Gastroesophageal sphincter (tissue), 4 donors: ENCODE measurements at regions not wholly inside any gene's neighbourhood (a gene's known extent, or its start where the extent isn't known, plus 50 kb on each side); places are given as distances from the start of the nearest gene placed in this dataset.

Experiments
- ATAC-seq: fragments of 150-250 bp; one replicate; pipeline ENCODE4 v1.9.1; 2016; ENCODE audit warnings: mild to moderate bottlenecking, moderate library complexity
- H3K27ac ChIP-seq, 4 donors: fragments of 200-600 bp; sonication (generic) in 3 of 4; 1 replicate in 3 of 4; 2 replicates in 1 of 4; pipeline ENCODE4 v1.5.1; 2016 to 2019
- H3K27me3 ChIP-seq: fragments of 200-600 bp; sonication (generic); one replicate; pipeline ENCODE4 v1.5.1; 2019
- H3K36me3 ChIP-seq, 2 donors: fragments of 200-600 bp; sonication (generic); one replicate each; pipeline ENCODE4 v1.5.1; 2019; ENCODE audit warnings: control low read depth in 1 of 2
- H3K4me1 ChIP-seq, 3 donors: fragments of 200-600 bp; sonication (generic); 1 replicate in 2 of 3; 2 replicates in 1 of 3; pipeline ENCODE4 v1.5.1; 2016 to 2019; ENCODE audit warnings: control low read depth in 2 of 3
- H3K4me3 ChIP-seq, 2 donors: fragments of 200-600 bp; sonication (generic); one replicate each; pipeline ENCODE4 v1.5.1; 2019; ENCODE audit warnings: mild to moderate bottlenecking in 1 of 2, moderate library complexity in 1 of 2
- H3K9me3 ChIP-seq, 3 donors: fragments of 200-600 bp; sonication (generic); one replicate each; pipeline ENCODE4 v1.5.1; 2017 to 2019; ENCODE audit warnings: control low read depth in 2 of 3
- CTCF ChIP-seq, 4 experiments: fragments of 200-600 bp in 2 of 4; fragments of 450-650 bp in 2 of 4; sonication (generic) in 1 of 4; IDR thresholded peaks; one replicate each; pipeline ENCODE4 v1.5.1; 2017 to 2019; ENCODE audit warnings: antibody characterized with exemption in 4 of 4, mild to moderate bottlenecking in 2 of 4, moderate library complexity in 2 of 4
- EP300 ChIP-seq: sonication (generic); formaldehyde crosslinking; IDR thresholded peaks from one replicate; pipeline ENCODE4 v1.6.1; 2017; ENCODE audit warnings: antibody characterized with exemption, mild to moderate bottlenecking
- POLR2A ChIP-seq, 2 donors: fragments of 450-650 bp; IDR thresholded peaks; one replicate each; pipeline ENCODE4 v1.6.1; 2017; ENCODE audit warnings: antibody characterized with exemption in 2 of 2, mild to moderate bottlenecking in 2 of 2, moderate library complexity in 1 of 2
- POLR2AphosphoS5 ChIP-seq: sonication (generic); formaldehyde crosslinking; IDR thresholded peaks from one replicate; pipeline ENCODE4 v1.6.1; 2017; ENCODE audit warnings: antibody characterized with exemption
- WGBS, 2 donors: methylation state at CpG; one replicate each; pipeline ENCODE4 v1.1.5; 2018; ENCODE audit warnings: low coverage in 1 of 2; 5-methylcytosine and 5-hydroxymethylcytosine counted together

GRCh38 chr4:32427566-32427965 is 1707.4 kb downstream of the PCDH7 start:
- 40 to 45% methylated on average over 7 of the region's 7 CpGs for WGBS, 2 donors
- H3K4me1 ChIP-seq, result no peaks in the 10 kb centered on the region
- H3K36me3 ChIP-seq, result no peaks in the 10 kb centered on the region
- H3K27ac ChIP-seq, result no peak overlapping the region
- ATAC-seq, result no peak
- TF ChIP-seq CTCF (IDR thresholded peaks at IDR 0.05) (no peak), EP300 (no peak), POLR2AphosphoS5 (no peak), POLR2A (IDR thresholded peaks at IDR 0.05) (no peak)
- peaks cover 0 to 16% (median 0%) of the 10 kb centered on the region in 3 donors for H3K9me3 ChIP-seq
- no peaks in the 10 kb centered on the region for H3K27me3 ChIP-seq
- no peak overlapping the region for H3K4me3 ChIP-seq

GRCh38 chr4:32429151-32429550 is 1709.0 kb downstream of the PCDH7 start:
- 35 to 51% methylated on average over 2 of the region's 2 CpGs for WGBS, 2 donors
- no peaks in the 10 kb centered on the region for H3K27me3 ChIP-seq

GRCh38 chr4:32435308-32435707 is 1715.1 kb downstream of the PCDH7 start:
- Histone ChIP-seq H3K9me3 (no peaks in the 10 kb centered on the region), H3K27me3 (no peaks in the 10 kb centered on the region), H3K27ac (no peak overlapping the region), H3K4me3 (no peak overlapping the region), H3K36me3 (no peaks in the 10 kb centered on the region), H3K4me1 (no peaks in the 10 kb centered on the region)
- ATAC-seq, result no peak
- TF ChIP-seq POLR2AphosphoS5 (no peak), EP300 (no peak), CTCF (IDR thresholded peaks at IDR 0.05) (no peak), POLR2A (IDR thresholded peaks at IDR 0.05) (no peak)
- WGBS, 2 donors, result 70 to 72% methylated on average over 2 of the region's 2 CpGs

More at GRCh38 chr4:32429151-32429550, 1709.0 kb downstream of the PCDH7 start:
- Histone ChIP-seq H3K27ac (no peak overlapping the region), H3K4me1 (no peaks in the 10 kb centered on the region), H3K36me3 (no peaks in the 10 kb centered on the region), H3K4me3 (no peak overlapping the region), H3K9me3 (peaks cover 0 to under 1% (median 0%) of the 10 kb centered on the region in 3 donors)
- TF ChIP-seq EP300 (no peak), POLR2AphosphoS5 (no peak)
- no peak for ATAC-seq

- Histone ChIP-seq H3K4me1 (no peaks in the 10 kb centered on the region), H3K27me3 (no peaks in the 10 kb centered on the region), H3K36me3 (no peaks in the 10 kb centered on the region), H3K9me3 (no peaks in the 10 kb centered on the region), H3K27ac (no peak overlapping the region), H3K4me3 (no peak overlapping the region)
- no peak for TF ChIP-seq CTCF (IDR thresholded peaks at IDR 0.05)
- 74 to 87% methylated on average over 3 of the region's 3 CpGs for WGBS, 2 donors
- no peak for ATAC-seq
Observed at GRCh38 chr4:32436816-32437215, 1716.6 kb downstream of the PCDH7 start.

- 54 to 56% methylated on average over 1 to 3 of the region's 3 CpGs for WGBS, 2 donors
- ATAC-seq, result no peak
Observed at GRCh38 chr4:32440391-32440790, 1720.2 kb downstream of the PCDH7 start.

More at GRCh38 chr4:32440391-32440790, 1720.2 kb downstream of the PCDH7 start:
- Histone ChIP-seq H3K27ac (no peak overlapping the region), H3K4me3 (no peak overlapping the region), H3K9me3 (no peaks in the 10 kb centered on the region), H3K36me3 (no peaks in the 10 kb centered on the region), H3K27me3 (no peaks in the 10 kb centered on the region), H3K4me1 (no peaks in the 10 kb centered on the region)
- TF ChIP-seq POLR2A (IDR thresholded peaks at IDR 0.05) (no peak), EP300 (no peak), POLR2AphosphoS5 (no peak), CTCF (IDR thresholded peaks at IDR 0.05) (no peak)
